Urinary bladder (tissue), 3 donors: ENCODE measurements at regions not wholly inside any gene's neighbourhood (a gene's known extent, or its start where the extent isn't known, plus 50 kb on each side); places are given as distances from the start of the nearest gene placed in this dataset.
"Not testable (repeated sequence)": the region's sequence is repeated elsewhere in the genome, so short reads cannot be mapped to it uniquely, and the experiment has no call there.

Experiments
- DNase-seq: peaks from one replicate; pipeline ENCODE4 v3.0.0-alpha.2; 2015; ENCODE audit errors: extremely low spot score
- H3K27ac ChIP-seq: one replicate; pipeline ENCODE4 v1.5.1; 2013; ENCODE audit warnings: low read depth, mild to moderate bottlenecking, moderate library complexity
- H3K36me3 ChIP-seq: one replicate; pipeline ENCODE4 v1.6.1; 2013; ENCODE audit warnings: mild to moderate bottlenecking, moderate library complexity; ENCODE audit not compliant: insufficient read depth
- H3K4me1 ChIP-seq: one replicate; pipeline ENCODE4 v1.6.1; 2013; ENCODE audit warnings: mild to moderate bottlenecking, moderate library complexity; ENCODE audit not compliant: insufficient read depth
- H3K4me3 ChIP-seq: one replicate; pipeline ENCODE4 v1.5.1; 2013; ENCODE audit warnings: low read depth, low read length
- WGBS: extraction: QIAGEN DNeasy Blood & Tissue Kit; methylation state at CpG from one replicate; pipeline ENCODE4 v1.1.7; 2013; 5-methylcytosine and 5-hydroxymethylcytosine counted together
- donor health status: healthy with polysubstance abuse.
- donor health status: healthy.

DNA sequence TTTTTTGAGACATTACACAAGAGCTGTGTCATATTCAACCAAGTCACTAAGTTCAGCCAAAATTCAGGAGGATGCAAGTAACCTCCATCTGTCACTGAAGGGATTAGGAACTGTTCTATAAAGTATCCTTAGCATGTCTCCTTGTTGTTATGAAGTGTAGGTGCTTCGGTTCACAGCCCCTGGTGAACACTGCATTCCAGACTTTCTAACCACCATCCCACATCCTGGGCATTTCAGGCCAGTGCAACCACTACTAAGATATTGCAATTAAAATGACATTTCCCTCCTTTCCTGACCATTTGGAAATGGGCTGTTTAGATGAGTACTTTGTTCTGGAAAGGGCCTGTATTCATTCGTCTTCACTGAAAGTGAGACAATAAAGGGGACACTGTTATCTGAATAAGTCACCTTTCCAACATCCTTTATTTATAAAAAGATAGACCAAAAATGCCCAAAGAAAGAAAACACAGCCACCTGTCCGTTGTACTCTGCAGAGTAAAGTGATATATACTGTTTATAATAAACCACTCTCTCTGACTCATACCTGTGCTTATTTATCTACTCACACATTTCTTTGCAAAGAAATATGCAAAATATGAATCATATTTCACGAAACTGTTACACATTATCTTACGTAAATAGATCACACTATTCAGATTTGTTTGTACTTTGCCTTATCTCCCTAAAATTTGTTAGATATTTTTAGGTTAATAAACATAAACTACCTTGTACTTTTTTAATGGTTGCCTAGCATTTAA lies 861.9 kb downstream of the CDH18 start:
- Histone ChIP-seq H3K36me3 (no peaks in the 10 kb centered on the region), H3K27ac (no peak overlapping the region), H3K4me1 (no peaks in the 10 kb centered on the region), H3K4me3 (no peak overlapping the region)
- DNase-seq: no peak
- 49% methylated on average over 5 of the region's 5 CpGs for WGBS

DNA sequence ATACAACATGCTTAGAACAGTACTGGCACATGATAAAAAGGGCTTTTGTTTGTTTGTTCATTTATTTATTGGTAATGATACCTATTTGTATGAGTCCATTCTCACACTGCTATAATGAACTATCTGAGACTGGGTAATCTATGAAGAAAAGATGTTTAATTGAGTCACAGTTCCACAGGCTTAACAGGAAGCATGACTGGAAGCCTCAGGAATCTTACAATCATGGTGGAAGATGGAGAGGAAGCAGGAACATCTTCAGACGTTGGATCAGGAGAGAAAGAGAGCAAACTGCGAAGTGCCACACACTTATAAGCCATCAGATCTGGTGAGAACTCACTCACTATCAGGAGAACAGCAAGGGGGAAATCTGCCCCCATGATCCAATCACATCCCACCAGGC lies 847.7 kb downstream of the CDH18 start:
- 57% methylated on average over 2 of the region's 2 CpGs for WGBS
- H3K4me3 ChIP-seq: no peak overlapping the region
- H3K4me1 ChIP-seq: no peaks in the 10 kb centered on the region
- no peak for DNase-seq
- H3K36me3 ChIP-seq: no peaks in the 10 kb centered on the region
- H3K27ac ChIP-seq: no peak overlapping the region

DNA sequence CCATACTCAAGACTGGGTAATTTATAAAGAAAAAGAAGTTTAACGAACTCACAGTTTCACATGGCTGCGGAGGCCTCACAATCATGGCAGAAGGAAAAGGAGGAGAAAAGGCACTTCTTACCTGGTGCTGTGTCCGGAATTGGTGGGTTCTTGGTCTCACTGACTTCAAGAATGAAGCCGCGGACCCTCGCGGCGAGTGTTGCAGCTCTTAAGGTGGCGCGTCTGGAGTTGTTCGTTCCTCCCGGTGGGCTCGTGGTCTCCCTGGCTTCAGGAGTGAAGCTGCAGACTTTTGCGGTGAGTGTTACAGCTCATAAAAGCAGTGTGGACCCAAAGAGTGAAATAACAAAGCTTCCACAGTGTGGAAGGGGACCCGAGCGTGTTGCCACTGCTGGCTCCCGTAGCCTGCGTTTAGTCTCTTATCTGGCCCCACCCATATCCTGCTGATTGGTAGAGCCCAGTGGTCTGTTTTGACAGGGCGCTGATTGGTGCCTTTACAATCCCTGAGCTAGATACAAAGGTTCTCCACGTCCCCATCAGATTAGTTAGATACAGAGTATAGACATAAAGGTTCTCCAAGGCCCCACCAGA lies 846.0 kb downstream of the CDH18 start:
- H3K36me3 ChIP-seq, H3K4me1 ChIP-seq, DNase-seq, H3K27ac ChIP-seq, H3K4me3 ChIP-seq: not testable (repeated sequence)
- 92% methylated on average over 20 of the region's 20 CpGs for WGBS

DNA sequence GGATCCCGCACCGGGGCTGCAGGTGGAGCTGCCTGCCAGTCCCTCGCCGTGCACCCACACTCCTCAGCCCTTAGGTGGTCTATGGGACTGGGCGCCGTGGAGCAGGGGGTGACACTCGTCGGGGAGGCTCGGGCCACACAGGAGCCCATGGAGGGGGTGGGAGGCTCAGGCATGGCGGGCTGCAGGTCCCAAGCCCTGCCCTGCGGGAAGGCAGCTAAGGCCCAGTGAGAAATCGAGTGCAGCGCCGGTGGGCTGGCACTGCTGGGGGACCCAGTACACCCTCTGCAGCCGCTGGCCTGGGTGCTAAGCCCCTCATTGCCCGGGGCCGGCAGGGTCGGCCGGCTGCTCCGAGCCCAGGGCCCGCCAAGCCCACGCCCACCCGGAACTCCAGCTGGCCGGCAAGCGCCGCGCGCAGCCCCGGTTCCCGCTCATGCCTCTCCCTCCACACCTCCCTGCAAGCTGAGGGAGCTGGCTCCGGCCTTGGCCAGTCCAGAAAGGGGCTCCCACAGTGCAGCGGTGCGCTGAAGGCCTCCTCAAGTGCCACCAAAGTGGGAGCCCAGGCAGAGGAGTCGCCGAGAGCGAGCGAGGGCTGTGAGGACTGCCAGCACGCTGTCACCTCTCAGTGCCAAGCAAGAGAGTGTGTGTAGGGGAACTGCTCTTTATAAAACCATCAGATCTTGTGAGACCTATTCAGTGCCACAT lies 845.1 kb downstream of the CDH18 start:
- H3K27ac ChIP-seq, H3K4me3 ChIP-seq, DNase-seq, H3K4me1 ChIP-seq, H3K36me3 ChIP-seq: not testable (repeated sequence)
- WGBS: 94% methylated on average over 36 of the region's 38 CpGs

DNA sequence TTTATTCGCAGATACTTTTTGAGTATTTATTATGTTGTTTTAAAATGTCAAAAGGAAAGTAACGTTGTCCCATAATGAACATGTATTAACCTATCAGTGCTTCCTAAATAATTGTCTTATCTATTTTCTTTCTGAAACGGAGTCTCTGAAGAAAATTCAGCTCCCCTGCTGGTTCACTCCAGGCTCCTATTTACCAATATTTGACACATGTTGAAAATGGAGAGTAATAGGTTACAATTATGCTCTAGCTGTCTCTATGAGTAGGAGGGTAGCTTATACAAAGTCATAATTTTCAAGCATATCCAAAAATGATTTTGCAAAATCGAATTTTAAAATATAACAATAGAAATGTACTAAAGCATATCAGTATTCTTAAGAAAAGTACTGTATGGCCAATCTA lies 844.1 kb downstream of the CDH18 start:
- WGBS: 60% methylated on average over 4 of the region's 4 CpGs

DNA sequence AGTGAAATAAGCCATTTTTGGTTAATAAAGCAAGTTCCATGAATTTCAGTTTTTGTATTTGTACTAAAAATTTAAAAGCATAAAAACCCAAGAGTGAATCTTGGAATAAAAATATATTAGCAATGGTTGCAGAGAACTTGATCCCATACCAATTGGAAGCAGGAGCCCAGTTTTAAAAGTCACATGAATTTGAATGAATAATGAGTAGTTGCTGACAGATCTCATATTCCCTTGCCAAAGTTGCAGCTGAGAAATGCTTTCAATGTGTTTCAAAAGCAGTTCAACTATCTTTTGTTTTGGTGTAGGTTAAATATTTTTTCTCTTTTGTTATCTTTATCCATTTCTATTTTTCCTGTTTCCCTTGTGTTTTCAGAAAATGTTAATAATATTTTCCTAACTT lies 818.6 kb downstream of the CDH18 start:
- no peak for DNase-seq
- Histone ChIP-seq H3K27ac (no peak overlapping the region), H3K4me1 (no peaks in the 10 kb centered on the region), H3K4me3 (no peak overlapping the region), H3K36me3 (no peaks in the 10 kb centered on the region)

More for the DNA sequence above, 844.1 kb downstream of the CDH18 start:
- Histone ChIP-seq H3K27ac (no peak overlapping the region), H3K4me1 (no peaks in the 10 kb centered on the region), H3K4me3 (no peak overlapping the region), H3K36me3 (no peaks in the 10 kb centered on the region)
- no peak for DNase-seq

DNA sequence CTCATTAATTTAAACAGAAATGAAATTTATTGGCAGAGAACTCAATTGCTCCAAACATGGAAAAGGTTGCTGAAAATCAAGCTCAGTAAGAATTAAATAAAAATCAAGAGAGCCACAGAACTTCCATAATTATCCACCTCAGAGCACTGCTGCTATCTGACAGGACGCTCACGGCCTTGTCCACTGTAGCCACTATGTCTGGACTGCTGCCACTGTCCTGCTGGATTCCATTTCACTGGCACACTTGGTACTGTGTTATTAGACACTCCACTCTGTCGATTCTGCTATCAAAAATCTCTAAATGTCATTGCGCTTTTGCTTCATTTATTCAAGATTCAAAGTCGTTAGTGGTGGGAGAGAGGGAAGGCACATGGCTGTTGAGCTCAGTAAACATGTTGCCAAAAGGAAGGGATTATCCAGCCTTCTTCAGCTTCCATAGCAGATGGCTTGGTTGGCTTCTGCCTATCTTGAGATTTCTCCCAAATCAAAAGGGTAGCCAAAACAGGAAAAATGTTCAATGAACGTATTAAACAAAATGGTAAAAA lies 815.0 kb downstream of the CDH18 start:
- Histone ChIP-seq H3K4me3 (no peak overlapping the region), H3K4me1 (no peaks in the 10 kb centered on the region), H3K27ac (no peak overlapping the region), H3K36me3 (no peaks in the 10 kb centered on the region)
- no peak for DNase-seq
- 81% methylated on average over 6 of the region's 6 CpGs for WGBS

DNA sequence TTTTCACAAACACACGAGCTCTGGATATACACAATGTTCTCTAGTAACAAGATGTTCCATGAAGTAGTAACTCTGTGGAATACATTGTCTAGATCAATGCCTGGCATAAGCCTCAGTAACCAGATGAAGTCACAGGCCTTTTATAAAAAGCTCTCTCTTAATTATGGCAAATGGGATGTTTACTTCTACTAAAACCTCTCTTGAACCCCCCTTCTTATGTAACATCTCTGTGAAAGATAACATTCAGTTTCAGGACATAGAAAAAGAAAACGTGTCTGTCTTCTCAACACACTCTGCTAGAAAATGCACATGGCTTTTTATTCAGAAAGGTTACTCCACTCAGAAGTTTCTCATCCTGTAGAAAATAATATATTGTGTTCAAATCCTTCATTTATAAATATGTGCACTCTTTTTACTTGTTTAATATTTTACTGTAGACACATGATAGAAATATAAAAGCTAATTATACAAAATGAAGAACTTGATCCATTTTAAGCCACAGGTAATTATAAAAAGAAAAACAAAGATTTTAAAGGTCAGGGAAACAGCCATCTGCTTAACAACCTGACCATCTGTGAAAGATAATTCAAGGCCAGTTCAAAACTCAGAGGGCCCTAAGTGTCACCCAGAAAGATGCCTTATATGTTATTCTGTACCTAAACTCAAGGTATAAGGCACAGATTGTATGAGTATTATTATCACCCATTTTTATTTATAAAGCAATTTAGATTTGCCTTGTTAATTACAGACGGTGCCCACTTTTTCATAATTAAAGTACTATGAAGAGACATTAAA lies 812.0 kb downstream of the CDH18 start:
- no peaks in the 10 kb centered on the region for H3K36me3 ChIP-seq
- H3K4me1 ChIP-seq: no peaks in the 10 kb centered on the region
- H3K4me3 ChIP-seq: no peak overlapping the region
- no peak overlapping the region for H3K27ac ChIP-seq
- WGBS: 35% methylated on average over 3 of the region's 3 CpGs
- no peak for DNase-seq

DNA sequence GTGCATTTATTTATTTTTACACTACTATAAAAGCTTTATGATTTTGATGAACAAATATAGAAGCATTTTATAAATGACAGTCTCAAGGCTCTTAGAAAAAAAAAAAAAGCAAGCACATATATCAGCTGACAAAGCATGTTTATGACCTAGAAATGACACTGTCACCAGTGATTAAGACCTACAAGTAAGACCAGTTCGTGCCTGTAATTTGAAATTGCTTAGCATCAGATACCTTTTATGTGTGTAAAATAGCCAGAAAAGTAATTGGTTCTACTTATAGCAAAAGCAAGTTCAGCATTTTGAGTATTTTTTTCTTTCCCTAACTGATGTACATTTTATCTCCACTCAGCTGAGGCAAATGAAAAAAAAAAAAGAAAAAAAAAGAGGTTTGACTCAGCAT lies 808.4 kb downstream of the CDH18 start:
- Histone ChIP-seq H3K4me1 (no peaks in the 10 kb centered on the region), H3K4me3 (no peak overlapping the region), H3K27ac (no peak overlapping the region), H3K36me3 (no peaks in the 10 kb centered on the region)
- no peak for DNase-seq
- WGBS: 22% methylated on average over 1 of the region's 1 CpG

DNA sequence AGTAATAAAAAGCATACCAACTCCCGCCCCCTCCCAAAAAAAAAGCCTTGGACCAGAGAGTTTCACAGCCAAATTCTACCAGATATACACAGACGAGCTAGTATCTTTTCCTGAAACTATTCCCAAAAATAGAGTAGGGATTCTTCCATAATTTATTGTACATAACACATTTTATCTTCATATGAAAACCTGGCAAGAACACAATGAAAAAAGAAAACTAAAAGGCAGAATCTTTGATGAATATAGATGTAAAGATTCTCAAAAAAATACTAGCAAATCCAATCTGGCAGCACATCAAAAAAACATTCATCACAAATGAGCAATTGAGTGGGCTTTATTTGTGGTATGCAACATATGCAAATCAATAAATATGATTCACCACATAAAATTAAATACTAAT lies 798.8 kb downstream of the CDH18 start:
- WGBS: 52% methylated on average over 2 of the region's 2 CpGs
- no peak for DNase-seq
- Histone ChIP-seq H3K27ac (no peak overlapping the region), H3K4me1 (no peaks in the 10 kb centered on the region), H3K4me3 (no peak overlapping the region), H3K36me3 (no peaks in the 10 kb centered on the region)

DNA sequence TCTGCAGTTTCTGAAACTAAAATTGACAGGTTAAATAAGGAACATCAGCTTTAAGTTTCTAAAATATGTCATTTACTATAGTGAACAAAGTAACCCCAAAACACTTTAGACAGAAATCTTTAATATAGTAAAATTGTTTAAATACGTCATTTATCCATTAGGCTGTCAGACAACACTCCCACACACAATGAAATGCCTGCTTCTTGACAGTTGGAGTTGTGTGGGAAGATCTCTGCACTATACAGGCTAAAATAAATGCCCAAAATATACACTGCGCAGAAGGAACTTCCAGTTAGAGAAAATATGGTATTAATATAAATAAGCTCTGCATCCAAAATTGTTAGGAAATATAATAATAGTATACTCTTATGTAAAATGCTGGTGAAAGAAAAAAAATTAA lies 794.4 kb downstream of the CDH18 start:
- H3K4me1 ChIP-seq: no peaks in the 10 kb centered on the region
- H3K36me3 ChIP-seq: no peaks in the 10 kb centered on the region
- WGBS: 78% methylated on average over 2 of the region's 2 CpGs
- no peak overlapping the region for H3K27ac ChIP-seq
- DNase-seq: no peak
- no peak overlapping the region for H3K4me3 ChIP-seq

DNA sequence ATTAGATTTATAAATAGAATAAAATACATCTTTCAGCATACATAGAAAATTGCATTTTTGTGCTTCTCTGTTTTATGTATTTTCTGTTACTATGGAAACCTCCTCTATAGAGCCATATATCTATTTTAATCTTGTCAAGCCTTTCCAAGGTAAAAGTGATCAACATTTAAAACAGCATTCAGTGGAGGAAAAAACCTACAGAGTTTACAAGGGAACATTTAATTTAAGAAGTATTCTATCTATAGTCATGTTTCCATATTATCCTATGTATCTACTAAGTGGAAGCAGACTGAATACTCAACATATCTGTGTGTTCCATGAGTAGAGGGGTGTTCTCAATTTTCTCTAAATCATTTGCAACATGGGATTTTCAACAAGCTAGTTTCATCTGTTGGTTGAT lies 791.4 kb downstream of the CDH18 start:
- Histone ChIP-seq H3K27ac (no peak overlapping the region), H3K36me3 (no peaks in the 10 kb centered on the region), H3K4me3 (no peak overlapping the region), H3K4me1 (no peaks in the 10 kb centered on the region)
- no peak for DNase-seq

DNA sequence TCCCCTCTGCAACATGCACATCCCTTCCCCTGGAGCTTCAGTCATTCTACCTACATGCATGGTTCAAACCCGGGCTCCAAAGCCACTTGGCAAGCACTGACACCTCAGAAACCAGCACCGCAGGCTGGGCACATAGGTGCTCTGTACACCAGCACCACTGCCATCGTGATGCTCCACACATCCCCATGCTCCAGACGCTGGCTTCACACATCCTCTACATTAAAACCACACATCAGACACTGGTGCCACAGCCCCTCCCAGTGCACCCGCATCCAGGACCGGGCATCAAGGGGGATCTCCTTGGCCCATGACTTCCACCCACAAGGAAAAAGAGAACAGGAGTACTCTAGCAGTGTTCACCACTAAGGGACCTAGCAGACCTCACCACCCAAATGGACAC lies 787.7 kb downstream of the CDH18 start:
- WGBS: 91% methylated on average over 6 of the region's 6 CpGs
- Histone ChIP-seq H3K36me3 (no peaks in the 10 kb centered on the region), H3K4me1 (no peaks in the 10 kb centered on the region), H3K4me3 (no peak overlapping the region), H3K27ac (no peak overlapping the region)
- no peak for DNase-seq
